ENCODE measurements at regions not wholly inside any gene's neighbourhood (a gene's known extent, or its start where the extent isn't known, plus 50 kb on each side); places are given as distances from the start of the nearest gene placed in this dataset.

- TF ChIP-seq CTCF (optimal IDR thresholded peaks at IDR 0.05 in 1 of 3, IDR thresholded peaks at IDR 0.05 in 1 of 3, conservative IDR thresholded peaks at IDR 0.05 in 1 of 3; ENCODE audit: extremely low read depth in 1 of 3, insufficient read depth in 2 of 3, low read length in 3 of 3): no peak
- no peak for TF ChIP-seq EZH2 (IDR thresholded peaks at IDR 0.05; ENCODE audit: low read length)
Observed at GRCh38 chr6:155695495-155695894, 239.9 kb upstream of the NOX3 start.

Measured in keratinocyte (primary cell).